Muscle layer of duodenum (tissue), 2 donors: ENCODE measurements at regions not wholly inside any gene's neighbourhood (a gene's known extent, or its start where the extent isn't known, plus 50 kb on each side); places are given as distances from the start of the nearest gene placed in this dataset.

ENCODE experiments used
- H3K27ac ChIP-seq: one replicate; pipeline ENCODE4 v1.7.0; 2013; ENCODE audit warnings: mild to moderate bottlenecking, low read length
- H3K27me3 ChIP-seq: one replicate; pipeline ENCODE4 v1.7.0; 2013; ENCODE audit warnings: low read depth, mild to moderate bottlenecking, control low read depth, low read length
- H3K36me3 ChIP-seq, 2 donors: one replicate each; pipeline ENCODE4 v1.7.0; 2013; ENCODE audit warnings: low read length in 2 of 2, control low read depth in 1 of 2, mild to moderate bottlenecking in 1 of 2; ENCODE audit not compliant: insufficient read depth in 2 of 2, control insufficient read depth in 1 of 2
- H3K4me1 ChIP-seq, 2 donors: one replicate each; pipeline ENCODE4 v1.7.0; 2013; ENCODE audit warnings: low read length in 2 of 2, mild to moderate bottlenecking in 2 of 2, control low read depth in 1 of 2, moderate library complexity in 1 of 2; ENCODE audit not compliant: insufficient read depth in 2 of 2, control insufficient read depth in 1 of 2
- H3K4me3 ChIP-seq, 2 donors: one replicate each; pipeline ENCODE4 v1.7.0; 2013; ENCODE audit warnings: low read length in 2 of 2, low read depth in 1 of 2, mild to moderate bottlenecking in 1 of 2
- H3K9me3 ChIP-seq, 2 donors: one replicate each; pipeline ENCODE4 v1.7.0; 2013; ENCODE audit warnings: low read length in 2 of 2, control low read depth in 1 of 2, mild to moderate bottlenecking in 1 of 2; ENCODE audit not compliant: control insufficient read depth in 1 of 2
- donor health status: healthy.

DNA sequence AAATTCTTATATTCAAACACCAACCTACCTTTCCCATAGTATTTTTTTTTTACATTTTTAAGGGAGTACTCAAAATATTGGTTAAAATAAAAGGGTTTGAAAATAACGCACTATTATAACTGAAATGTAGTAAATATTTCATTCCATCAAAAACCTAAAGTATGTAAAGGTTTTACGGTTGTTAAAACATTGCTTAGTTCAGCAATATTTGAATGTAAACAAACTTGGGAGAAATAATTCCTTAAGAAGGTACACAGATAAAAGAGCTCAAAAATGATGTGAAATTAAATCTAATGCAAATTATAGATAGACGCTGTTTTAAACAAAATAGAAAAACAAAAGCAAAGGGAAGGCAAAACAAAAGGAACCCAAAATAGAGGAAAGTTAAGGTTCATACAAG is 1476.9 kb downstream of the PCDH18 start:
- Histone ChIP-seq H3K4me1 (no peaks in the 10 kb centered on the region), H3K27me3 (no peaks in the 10 kb centered on the region), H3K36me3 (no peaks in the 10 kb centered on the region), H3K9me3 (no peaks in the 10 kb centered on the region), H3K4me3 (no peak overlapping the region), H3K27ac (no peak overlapping the region)

DNA sequence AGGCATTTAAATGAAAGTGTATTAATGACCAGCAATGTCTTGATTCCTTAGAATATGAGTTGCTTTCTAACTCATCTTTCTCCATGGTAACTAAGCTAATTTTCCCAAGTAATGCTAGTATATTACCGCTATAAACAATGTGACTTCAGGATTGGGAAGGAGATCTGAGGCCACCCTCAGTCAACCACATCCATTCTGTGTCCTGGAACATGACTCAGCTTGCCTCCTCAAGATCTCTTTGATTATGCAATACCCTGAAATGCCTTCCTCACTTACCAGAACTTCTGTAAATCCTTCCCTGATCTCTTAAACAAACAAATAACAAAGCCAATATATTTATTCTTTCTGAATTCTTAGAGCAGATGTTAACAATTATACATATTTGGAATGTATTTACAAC is 1495.5 kb downstream of the PCDH18 start:
- Histone ChIP-seq H3K4me1 (no peaks in the 10 kb centered on the region), H3K27me3 (no peaks in the 10 kb centered on the region), H3K27ac (no peak overlapping the region), H3K9me3 (no peaks in the 10 kb centered on the region), H3K36me3 (no peaks in the 10 kb centered on the region), H3K4me3 (no peak overlapping the region)

DNA sequence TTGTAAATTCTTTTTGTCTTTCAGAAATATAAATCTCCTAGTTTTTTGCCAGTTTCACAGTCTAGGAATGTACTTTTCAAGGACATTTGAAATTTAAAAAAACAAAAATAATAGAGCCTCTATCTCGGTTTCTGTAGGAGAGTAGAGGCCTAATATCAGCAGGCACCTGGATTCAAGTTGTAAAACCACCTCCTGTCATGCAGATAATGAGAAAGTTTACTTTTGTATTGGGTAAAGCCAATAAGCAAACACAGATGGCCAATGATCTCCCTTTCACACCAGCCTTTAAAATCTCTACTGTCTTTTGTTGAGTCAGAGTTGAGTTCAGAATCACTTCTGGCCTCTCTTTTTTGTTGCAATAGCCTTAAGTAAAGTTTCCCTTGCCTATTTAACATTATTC is 1499.9 kb downstream of the PCDH18 start:
- Histone ChIP-seq H3K4me1 (no peaks in the 10 kb centered on the region), H3K36me3 (no peaks in the 10 kb centered on the region), H3K9me3 (peaks cover 0 to 8% of the 10 kb centered on the region in 2 donors), H3K27ac (no peak overlapping the region), H3K4me3 (no peak overlapping the region), H3K27me3 (no peaks in the 10 kb centered on the region)

DNA sequence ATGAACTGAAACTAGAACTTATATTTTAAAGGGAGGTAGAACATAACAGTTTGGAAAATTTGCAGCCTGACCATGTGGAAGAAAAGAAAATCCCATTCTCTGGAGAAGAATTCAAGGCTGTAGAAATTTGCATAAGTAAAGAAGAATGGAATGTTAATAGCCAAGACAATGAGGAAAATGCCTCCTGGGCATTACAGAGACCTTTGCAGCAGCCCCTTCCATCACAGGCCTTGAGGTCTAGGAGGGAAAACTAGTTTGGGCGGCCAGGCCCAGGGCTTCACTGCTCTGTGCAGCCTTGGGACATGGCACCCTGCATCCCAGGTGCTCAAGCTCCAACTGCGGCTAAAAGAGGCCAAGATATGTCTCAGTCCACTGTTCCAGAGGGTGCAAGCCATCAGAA is 1506.8 kb downstream of the PCDH18 start:
- no peak overlapping the region for H3K27ac ChIP-seq
- peaks cover 0 to 8% of the 10 kb centered on the region in 2 donors for H3K9me3 ChIP-seq
- no peaks in the 10 kb centered on the region for H3K27me3 ChIP-seq
- H3K4me1 ChIP-seq: no peaks in the 10 kb centered on the region
- no peak overlapping the region for H3K4me3 ChIP-seq
- H3K36me3 ChIP-seq: no peaks in the 10 kb centered on the region

DNA sequence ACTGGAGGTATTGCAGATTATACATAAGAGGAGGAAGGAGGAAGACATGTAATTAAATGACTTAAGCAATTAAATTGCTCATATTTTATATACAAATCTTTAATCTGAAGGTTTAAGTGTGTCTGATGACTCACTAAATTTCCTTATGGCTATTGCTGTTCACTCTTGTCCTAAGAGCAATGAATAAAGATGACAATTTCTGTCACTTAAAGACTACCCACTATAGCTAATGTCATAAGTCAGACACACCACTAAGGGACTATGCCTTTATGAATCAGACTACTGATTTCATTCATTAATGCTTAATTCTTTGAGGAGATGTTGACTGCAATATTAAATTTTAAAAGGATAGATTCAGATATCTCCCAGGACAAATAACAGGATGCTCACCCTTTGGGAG is 1514.7 kb downstream of the PCDH18 start:
- Histone ChIP-seq H3K36me3 (no peaks in the 10 kb centered on the region), H3K9me3 (no peaks in the 10 kb centered on the region), H3K4me3 (no peak overlapping the region), H3K27me3 (no peaks in the 10 kb centered on the region), H3K4me1 (no peaks in the 10 kb centered on the region), H3K27ac (no peak overlapping the region)

DNA sequence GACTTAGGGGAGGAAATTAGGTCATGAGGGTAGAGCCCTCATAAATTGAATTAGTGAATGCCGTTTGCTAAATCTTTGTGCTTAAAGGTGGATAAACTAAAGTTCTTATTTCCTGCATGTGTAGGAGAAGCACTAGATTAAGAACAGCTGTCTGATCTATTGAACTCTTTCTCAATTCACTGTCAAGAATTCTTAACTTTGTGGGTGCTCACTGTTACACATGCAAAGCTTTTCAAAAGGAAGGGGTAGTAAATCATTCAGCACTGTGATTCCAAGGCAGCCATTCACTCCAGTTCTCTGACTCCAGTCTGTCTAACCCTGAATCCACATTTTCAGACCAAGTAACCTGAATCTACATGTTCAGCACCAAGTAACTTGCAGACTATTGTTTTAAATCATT is 1520.1 kb downstream of the PCDH18 start:
- H3K27ac ChIP-seq: no peak overlapping the region
- no peak overlapping the region for H3K4me3 ChIP-seq

DNA sequence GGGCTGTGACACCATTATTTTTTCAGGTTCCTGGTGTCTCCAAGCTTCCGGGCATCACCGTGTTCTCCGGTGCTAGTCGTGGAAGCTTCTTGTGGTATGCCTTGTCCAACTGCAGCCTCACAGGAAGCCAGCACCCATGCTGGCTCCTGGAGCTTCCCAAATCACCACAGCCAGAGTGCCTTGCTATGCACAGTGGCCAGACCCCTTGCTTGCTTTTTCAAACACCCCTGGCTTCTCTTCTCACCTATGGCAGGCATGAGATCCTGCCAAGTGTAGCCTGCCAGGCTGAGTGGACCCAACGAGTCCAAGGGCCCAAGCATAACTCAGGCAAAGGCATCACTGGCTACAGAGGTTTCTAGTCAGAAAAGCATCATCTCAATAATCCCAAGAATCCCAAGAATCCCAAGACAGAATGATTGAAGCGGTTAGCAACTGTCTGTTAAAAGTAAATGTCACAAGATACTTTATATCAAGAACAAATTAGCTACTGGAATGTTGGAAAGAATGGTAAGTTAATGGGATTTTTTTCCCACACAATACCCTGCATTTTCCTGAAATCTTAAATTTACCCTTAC is 1522.9 kb downstream of the PCDH18 start:
- H3K4me3 ChIP-seq: no peak overlapping the region
- H3K36me3 ChIP-seq: no peaks in the 10 kb centered on the region
- H3K9me3 ChIP-seq: peaks cover 0 to 4% of the 10 kb centered on the region in 2 donors
- H3K27ac ChIP-seq: no peak overlapping the region
- H3K27me3 ChIP-seq: no peaks in the 10 kb centered on the region
- H3K4me1 ChIP-seq: no peaks in the 10 kb centered on the region

More for the DNA sequence above, 1520.1 kb downstream of the PCDH18 start:
- Histone ChIP-seq H3K9me3 (peaks cover 0 to 4% of the 10 kb centered on the region in 2 donors), H3K27me3 (no peaks in the 10 kb centered on the region), H3K4me1 (no peaks in the 10 kb centered on the region), H3K36me3 (no peaks in the 10 kb centered on the region)

DNA sequence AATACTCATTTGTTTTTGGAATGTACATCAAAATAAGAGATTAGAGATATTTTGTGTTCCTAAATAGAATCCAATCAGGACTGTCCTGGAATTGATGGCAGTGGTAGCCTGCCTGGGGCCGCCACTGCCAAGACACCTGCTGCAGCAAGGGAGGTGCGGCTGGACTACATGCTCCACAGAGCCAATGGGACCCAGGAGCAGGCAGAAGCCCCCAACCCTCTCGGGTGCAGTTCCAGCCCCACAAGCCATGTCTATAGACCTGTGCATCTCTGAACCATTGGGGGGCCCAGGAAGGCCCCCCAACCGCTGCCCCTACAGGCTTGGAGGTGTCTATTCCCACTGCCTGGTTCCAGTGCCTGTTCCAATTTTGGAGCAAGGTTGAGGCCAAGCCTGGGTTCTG is 1524.3 kb downstream of the PCDH18 start:
- Histone ChIP-seq H3K4me3 (no peak overlapping the region), H3K27ac (no peak overlapping the region), H3K36me3 (no peaks in the 10 kb centered on the region), H3K9me3 (peaks cover 0 to 4% of the 10 kb centered on the region in 2 donors), H3K27me3 (no peaks in the 10 kb centered on the region), H3K4me1 (no peaks in the 10 kb centered on the region)

DNA sequence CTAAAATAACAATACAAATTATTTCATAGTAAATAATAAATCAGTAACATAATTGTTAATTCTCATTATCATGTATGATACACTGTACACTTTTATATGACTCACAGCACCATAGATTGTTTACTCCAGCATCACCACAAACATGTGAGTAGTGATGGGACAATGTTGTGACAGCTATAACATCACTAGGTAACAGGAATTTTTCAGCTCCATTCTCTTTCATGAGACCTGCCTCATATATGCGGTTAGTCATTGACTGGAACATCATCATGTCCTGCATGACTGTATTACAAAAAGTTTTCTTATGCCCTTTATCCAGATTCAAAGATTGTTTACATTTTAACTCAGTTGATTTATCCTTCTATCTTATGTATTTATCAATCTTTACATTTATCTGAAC is 1530.0 kb downstream of the PCDH18 start:
- no peaks in the 10 kb centered on the region for H3K27me3 ChIP-seq

DNA sequence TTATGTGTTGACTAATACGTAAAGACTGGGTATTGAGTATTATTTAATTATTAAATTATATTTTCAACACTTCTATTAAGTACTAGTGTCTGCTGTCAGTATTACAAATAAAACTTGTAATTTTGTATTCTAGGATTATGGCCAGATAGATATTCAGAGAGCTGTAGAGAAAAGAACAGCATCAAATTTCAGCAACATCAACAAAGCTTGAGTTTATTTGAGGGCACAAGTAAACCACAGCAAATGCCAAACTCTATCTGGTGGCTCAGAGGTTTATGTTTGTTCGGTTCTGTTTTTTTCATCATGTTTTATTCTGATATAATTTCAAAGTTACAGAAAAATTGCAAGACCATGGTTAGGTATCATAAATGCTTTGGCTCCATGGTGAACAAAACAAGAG is 1530.5 kb downstream of the PCDH18 start:
- Histone ChIP-seq H3K4me1 (no peaks in the 10 kb centered on the region), H3K36me3 (no peaks in the 10 kb centered on the region), H3K27me3 (no peaks in the 10 kb centered on the region), H3K27ac (no peak overlapping the region), H3K9me3 (no peaks in the 10 kb centered on the region), H3K4me3 (no peak overlapping the region)

More for the DNA sequence above, 1530.0 kb downstream of the PCDH18 start:
- Histone ChIP-seq H3K4me1 (no peaks in the 10 kb centered on the region), H3K4me3 (no peak overlapping the region), H3K27ac (no peak overlapping the region), H3K36me3 (no peaks in the 10 kb centered on the region), H3K9me3 (no peaks in the 10 kb centered on the region)

DNA sequence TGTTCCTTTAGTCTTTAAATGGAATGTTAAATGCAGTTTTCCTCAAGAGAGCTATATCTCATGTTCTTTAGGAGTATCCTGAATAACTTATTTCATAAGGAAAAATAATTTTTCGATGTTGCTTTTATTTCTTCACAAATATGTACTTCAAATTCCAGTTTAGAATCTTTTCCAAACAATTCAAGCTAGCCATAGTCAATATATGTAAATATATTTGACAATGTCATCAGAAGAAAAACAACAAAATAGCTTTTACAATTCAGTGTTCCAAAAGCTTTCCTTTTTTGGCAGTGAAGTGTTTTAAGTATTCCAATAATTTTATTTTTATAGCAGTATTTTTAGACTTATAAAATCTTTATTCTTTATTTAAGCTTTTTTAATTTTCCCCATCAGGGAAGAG is 1532.0 kb downstream of the PCDH18 start:
- Histone ChIP-seq H3K27ac (no peak overlapping the region), H3K36me3 (no peaks in the 10 kb centered on the region), H3K4me1 (no peaks in the 10 kb centered on the region), H3K4me3 (no peak overlapping the region), H3K27me3 (no peaks in the 10 kb centered on the region), H3K9me3 (no peaks in the 10 kb centered on the region)

DNA sequence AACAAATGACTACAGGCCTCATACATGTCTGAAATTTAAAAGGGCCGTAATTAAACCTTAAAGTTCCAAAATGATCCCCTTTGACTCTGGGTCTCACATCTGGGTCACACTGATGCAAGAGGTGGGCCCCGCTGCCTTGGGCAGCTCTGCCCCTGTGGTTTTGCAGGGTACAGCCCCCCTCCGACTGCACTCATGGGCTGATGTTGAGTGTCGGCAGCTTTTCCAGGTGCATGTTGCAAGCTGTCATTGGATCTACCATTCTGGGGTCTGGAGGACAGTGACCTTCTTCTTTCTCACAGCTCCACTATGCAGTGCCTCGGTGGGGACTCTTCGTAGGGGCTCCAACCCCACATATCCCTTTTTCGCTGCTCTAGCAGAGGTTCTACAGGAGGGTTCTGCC is 1537.9 kb downstream of the PCDH18 start:
- H3K9me3 ChIP-seq: no peaks in the 10 kb centered on the region
- H3K36me3 ChIP-seq: no peaks in the 10 kb centered on the region
- H3K4me1 ChIP-seq: no peaks in the 10 kb centered on the region
- no peak overlapping the region for H3K27ac ChIP-seq
- no peaks in the 10 kb centered on the region for H3K27me3 ChIP-seq
- no peak overlapping the region for H3K4me3 ChIP-seq
